Heart right ventricle (tissue), 16 donors: ENCODE measurements at regions not wholly inside any gene's neighbourhood (a gene's known extent, or its start where the extent isn't known, plus 50 kb on each side); places are given as distances from the start of the nearest gene placed in this dataset.

Experiments used
- ATAC-seq, 8 donors: fragments of 200-7000 bp; cut with Tn5 transposase; one replicate each; pipeline ENCODE4 v1.9.1; 2020; ENCODE audit warnings: mild to moderate bottlenecking in 8 of 8, moderate library complexity in 8 of 8, moderate number of reproducible peaks in 1 of 8
- DNase-seq, 2 donors: peaks; one replicate each; pipeline ENCODE4 v3.0.0-alpha.2; 2020
- H3K27ac ChIP-seq, 10 donors: fragments of 200-600 bp; sonication (generic) in 2 of 10; one replicate each; pipeline versions ENCODE4 v1.5.0 to v1.8.0; 2020 to 2022; ENCODE audit warnings: mild to moderate bottlenecking in 3 of 10
- H3K27me3 ChIP-seq, 7 donors: fragments of 200-600 bp; one replicate each; pipeline ENCODE4 v1.8.0; 2021 to 2022; ENCODE audit warnings: mild to moderate bottlenecking in 2 of 7
- H3K36me3 ChIP-seq, 9 donors: fragments of 200-600 bp; sonication (generic) in 1 of 9; one replicate each; pipeline versions ENCODE4 v1.5.0 to v1.8.0; 2020 to 2022; ENCODE audit warnings: mild to moderate bottlenecking in 2 of 9
- H3K4me1 ChIP-seq, 9 donors: fragments of 200-600 bp; sonication (generic) in 1 of 9; one replicate each; pipeline versions ENCODE4 v1.5.0 to v1.8.0; 2020 to 2022; ENCODE audit warnings: mild to moderate bottlenecking in 4 of 9
- H3K4me3 ChIP-seq, 10 donors: fragments of 200-600 bp; sonication (generic) in 2 of 10; one replicate each; pipeline versions ENCODE4 v1.5.0 to v1.8.0; 2020 to 2022; ENCODE audit warnings: mild to moderate bottlenecking in 7 of 10, moderate library complexity in 2 of 10
- H3K9me3 ChIP-seq, 11 donors: fragments of 200-600 bp in 10 of 11; sonication (generic) in 2 of 11; one replicate each; pipeline versions ENCODE4 v1.5.0 to v1.8.0; 2013 to 2022; ENCODE audit warnings: mild to moderate bottlenecking in 2 of 11, control low read depth in 1 of 11, moderate library complexity in 1 of 11
- WGBS, 2 donors: extraction: QIAGEN DNeasy Blood & Tissue Kit; methylation state at CpG; one replicate each; pipeline ENCODE4 v1.1.7; 2013; ENCODE audit warnings: inconsistent platforms in 1 of 2; 5-methylcytosine and 5-hydroxymethylcytosine counted together
- intact Hi-C, 10 donors: fragments of 100-400 bp; cut with DNase I; formaldehyde crosslinking; loops; one replicate each; pipeline versions ENCODE4 v1.11.1 to v1.14.2; 2022
- TF ChIP-seq, protein P1 (sequence below), 9 donors: fragments of 200-600 bp; sonication (generic) in 2 of 9; IDR thresholded peaks; one replicate each; pipeline versions ENCODE4 v1.5.0 to v1.8.0; 2021 to 2022; ENCODE audit warnings: antibody characterized with exemption in 9 of 9, mild to moderate bottlenecking in 5 of 9, moderate library complexity in 1 of 9
- donor health status: Arrhythmogenic right ventricular cardiomyopathy.
- donor health status: ischemic (EF 13 %, LVEDD 7.1; RV severe dilation, severe dysfunction).
- donor health status: healthy with polysubstance abuse.
- donor health status: DM: no; HTN: yes; CAD: no.
- donor health status: DM: no; HTN: no; CAD: no.
- donor health status: ischemic (EF 25% LVEDD 6.9; RV normal size, moderate dysfunction).
- donor health status: ischemic (EF 25% LVEDD 5.7; RV mildly dilated, moderate dysfunction).
- donor health status: healthy.
- donor health status: DM: yes; HTN: yes; CAD: no.
- donor health status: Ischemic cardiomyopathy.
- donor health status: ischemic (EF 35%, LVEDD 5.7; RV mildly dilated, moderate dysfunction).
- donor health status: nonischemic (EF 11% LVEDD 7.7; RV severe dilation, severe dysfunction).
- donor health status: DM: yes; HTN: yes; CAD: no.
- donor health status: PGD.
- donor health status: ischemic (EF 29% LVEDD 5.4; RV normal size, mild dysfunction).
- donor health status: nonischemic (EF 23%, LVEDD 6.1; RV moderate dilation, normal function).

DNA sequence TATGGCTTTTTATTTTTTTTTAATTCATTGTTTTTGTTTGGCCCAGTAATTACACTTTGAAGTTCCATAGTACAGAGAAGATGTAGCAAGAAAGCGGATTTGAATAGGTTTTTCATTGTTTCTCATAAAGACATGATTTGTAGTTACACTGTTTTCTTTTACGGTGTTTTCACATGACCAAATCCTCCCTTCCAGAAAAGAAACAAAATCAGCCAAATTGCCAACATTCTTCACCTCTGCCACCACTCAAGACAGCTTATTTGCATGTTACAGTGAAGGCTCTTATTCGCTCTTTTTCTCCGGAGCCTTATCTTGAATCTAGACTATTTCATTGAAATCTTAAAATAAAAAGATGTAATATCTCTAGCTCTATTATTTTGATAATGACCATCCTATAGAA is 50.9 kb upstream of the KCNH5 start:
- Histone ChIP-seq H3K36me3 (no peaks in the 10 kb centered on the region), H3K4me3 (no peak overlapping the region), H3K9me3 (peaks cover 0 to 3% (median 0%) of the 10 kb centered on the region in 11 donors), H3K4me1 (no peaks in the 10 kb centered on the region), H3K27ac (no peak overlapping the region), H3K27me3 (peaks cover 0 to 11% (median 0%) of the 10 kb centered on the region in 7 donors)
- WGBS, 2 donors = 79 to 86% methylated on average over 4 of the region's 4 CpGs
- ATAC-seq (no peak), DNase-seq (no peak)
- intact Hi-C loops = no loop called here
- TF ChIP-seq, protein P1, sequence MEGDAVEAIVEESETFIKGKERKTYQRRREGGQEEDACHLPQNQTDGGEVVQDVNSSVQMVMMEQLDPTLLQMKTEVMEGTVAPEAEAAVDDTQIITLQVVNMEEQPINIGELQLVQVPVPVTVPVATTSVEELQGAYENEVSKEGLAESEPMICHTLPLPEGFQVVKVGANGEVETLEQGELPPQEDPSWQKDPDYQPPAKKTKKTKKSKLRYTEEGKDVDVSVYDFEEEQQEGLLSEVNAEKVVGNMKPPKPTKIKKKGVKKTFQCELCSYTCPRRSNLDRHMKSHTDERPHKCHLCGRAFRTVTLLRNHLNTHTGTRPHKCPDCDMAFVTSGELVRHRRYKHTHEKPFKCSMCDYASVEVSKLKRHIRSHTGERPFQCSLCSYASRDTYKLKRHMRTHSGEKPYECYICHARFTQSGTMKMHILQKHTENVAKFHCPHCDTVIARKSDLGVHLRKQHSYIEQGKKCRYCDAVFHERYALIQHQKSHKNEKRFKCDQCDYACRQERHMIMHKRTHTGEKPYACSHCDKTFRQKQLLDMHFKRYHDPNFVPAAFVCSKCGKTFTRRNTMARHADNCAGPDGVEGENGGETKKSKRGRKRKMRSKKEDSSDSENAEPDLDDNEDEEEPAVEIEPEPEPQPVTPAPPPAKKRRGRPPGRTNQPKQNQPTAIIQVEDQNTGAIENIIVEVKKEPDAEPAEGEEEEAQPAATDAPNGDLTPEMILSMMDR (IDR thresholded peaks at IDR 0.05) = no peak
